ENCODE measurements at regions not wholly inside any gene's neighbourhood (a gene's known extent, or its start where the extent isn't known, plus 50 kb on each side); places are given as distances from the start of the nearest gene placed in this dataset.

- ATAC-seq: no peak
Observed at GRCh38 chr5:58143727-58144126, 316.2 kb downstream of the PLK2 start.

- ATAC-seq: no peak
Observed at GRCh38 chr5:58143181-58143580, 316.7 kb downstream of the PLK2 start.

- no peak for ATAC-seq
Observed at GRCh38 chr5:58138791-58139190, 321.1 kb downstream of the PLK2 start.

- ATAC-seq: no peak
Observed at GRCh38 chr5:58136406-58136805, 323.5 kb downstream of the PLK2 start.

GRCh38 chr5:58135571-58136335 is 324.1 kb downstream of the PLK2 start:
- ATAC-seq: no peak

- no peak for ATAC-seq
Observed at GRCh38 chr5:58133631-58134296, 326.1 kb downstream of the PLK2 start.

- no peak for ATAC-seq
Observed at GRCh38 chr5:58133216-58133615, 326.7 kb downstream of the PLK2 start.

- ATAC-seq: no peak
Observed at GRCh38 chr5:58127255-58128220, 332.3 kb downstream of the PLK2 start.

GRCh38 chr5:58123501-58123900 is 336.4 kb downstream of the PLK2 start:
- ATAC-seq: no peak

GRCh38 chr5:58122848-58123392 is 337.0 kb downstream of the PLK2 start:
- no peak for ATAC-seq

GRCh38 chr5:58122157-58122556 is 337.7 kb downstream of the PLK2 start:
- no peak for ATAC-seq

- no peak for ATAC-seq
Observed at GRCh38 chr5:58121391-58121790, 338.5 kb downstream of the PLK2 start.

GRCh38 chr5:58117542-58117941 is 342.3 kb downstream of the PLK2 start:
- ATAC-seq: no peak

GRCh38 chr5:58116346-58116745 is 343.5 kb downstream of the PLK2 start:
- no peak for ATAC-seq

GRCh38 chr5:58115811-58116210 is 344.1 kb downstream of the PLK2 start:
- no peak for ATAC-seq

GRCh38 chr5:58114324-58114723 is 345.6 kb downstream of the PLK2 start:
- ATAC-seq: no peak

GRCh38 chr5:58113172-58113571 is 346.7 kb downstream of the PLK2 start:
- ATAC-seq: no peak

- no peak for ATAC-seq
Observed at GRCh38 chr5:58108511-58108910, 351.4 kb downstream of the PLK2 start.

GRCh38 chr5:58107704-58108103 is 352.2 kb downstream of the PLK2 start:
- ATAC-seq: no peak

GRCh38 chr5:58106754-58107410 is 353.0 kb downstream of the PLK2 start:
- no peak for ATAC-seq

- no peak for ATAC-seq
Observed at GRCh38 chr5:58105836-58106235, 354.1 kb downstream of the PLK2 start.

- no peak for ATAC-seq
Observed at GRCh38 chr5:58099257-58099656, 360.6 kb downstream of the PLK2 start.
